Stomach (tissue), 8 donors: ENCODE measurements at regions not wholly inside any gene's neighbourhood (a gene's known extent, or its start where the extent isn't known, plus 50 kb on each side); places are given as distances from the start of the nearest gene placed in this dataset.

Experiments used
- DNase-seq, 2 donors: peaks; one replicate each; pipeline versions ENCODE4 v3.0.0 to v3.0.0-alpha.2; 2013 to 2019
- H3K27ac ChIP-seq, 5 donors: fragments of 200-600 bp in 4 of 5; sonication (generic) in 4 of 5; one replicate each; pipeline ENCODE4 v1.5.1; 2013 to 2019; ENCODE audit warnings: mild to moderate bottlenecking in 1 of 5, moderate library complexity in 1 of 5
- H3K27me3 ChIP-seq, 3 donors: fragments of 200-600 bp; sonication (generic); one replicate each; pipeline ENCODE4 v1.5.1; 2017 to 2019; ENCODE audit warnings: mixed run types in 1 of 3
- H3K36me3 ChIP-seq, 4 donors: fragments of 200-600 bp; sonication (generic); 1 replicate in 3 of 4; 2 replicates in 1 of 4; pipeline ENCODE4 v1.5.1; 2016 to 2019
- H3K4me1 ChIP-seq, 4 donors: fragments of 200-600 bp; sonication (generic); one replicate each; pipeline ENCODE4 v1.5.1; 2016 to 2019
- H3K4me3 ChIP-seq, 4 donors: fragments of 200-600 bp; sonication (generic) in 3 of 4; one replicate each; pipeline ENCODE4 v1.5.1; 2016 to 2019; ENCODE audit warnings: mild to moderate bottlenecking in 1 of 4
- H3K9me3 ChIP-seq, 4 donors: fragments of 200-600 bp; sonication (generic); one replicate each; pipeline ENCODE4 v1.5.1; 2016 to 2019
- CTCF ChIP-seq, 7 experiments: fragments of 450-650 bp in 4 of 7; fragments of 200-600 bp in 3 of 7; sonication (generic) in 3 of 7; IDR thresholded peaks; one replicate each; pipeline ENCODE4 v1.5.1; 2016 to 2019; ENCODE audit warnings: antibody characterized with exemption in 7 of 7, control low read depth in 2 of 7, mild to moderate bottlenecking in 1 of 7
- EP300 ChIP-seq: sonication (generic); formaldehyde crosslinking; IDR thresholded peaks from one replicate; pipeline ENCODE4 v1.6.1; 2017; ENCODE audit warnings: antibody characterized with exemption
- POLR2A ChIP-seq, 4 donors: fragments of 450-650 bp; IDR thresholded peaks; one replicate each; pipeline ENCODE4 v1.6.1; 2016; ENCODE audit warnings: antibody characterized with exemption in 4 of 4, control low read depth in 2 of 4, mild to moderate bottlenecking in 1 of 4, moderate library complexity in 1 of 4
- POLR2AphosphoS5 ChIP-seq, 3 donors: sonication (generic); formaldehyde crosslinking; IDR thresholded peaks; one replicate each; pipeline ENCODE4 v1.6.1; 2016; ENCODE audit warnings: antibody characterized with exemption in 3 of 3
- WGBS, 5 donors: extraction: QIAGEN DNeasy Blood & Tissue Kit in 3 of 5; methylation state at CpG; one replicate each; pipeline versions ENCODE4 v1.1.5 to v1.1.7; 2013 to 2018; 5-methylcytosine and 5-hydroxymethylcytosine counted together
- intact Hi-C: fragments of 100-400 bp; cut with DNase I; formaldehyde crosslinking; loops from one replicate; pipeline ENCODE4 v1.15.1; 2023; ENCODE audit warnings: low total_unique reads
- donor health status: healthy with polysubstance abuse.
- donor health status: Bipolar disorder and iron deficiency.
- donor health status: healthy.

GRCh38 chr3:188008582-188009213 lies 145.3 kb upstream of the LPP start:
- TF ChIP-seq CTCF (IDR thresholded peaks at IDR 0.05) (no peak), EP300 (no peak), POLR2AphosphoS5 (IDR thresholded peaks at IDR 0.05) (no peak), POLR2A (IDR thresholded peaks at IDR 0.05) (no peak)
- Histone ChIP-seq H3K4me3 (no peak overlapping the region), H3K9me3 (peaks cover 0 to 4% (median 0%) of the 10 kb centered on the region in 4 donors), H3K27ac (peak overlapping the region in 1 of 5 donors; percentile 17), H3K4me1 (peaks cover 0 to 8% (median 4%) of the 10 kb centered on the region in 4 donors), H3K27me3 (no peaks in the 10 kb centered on the region), H3K36me3 (no peaks in the 10 kb centered on the region)
- intact Hi-C loops = no loop called here
- 92 to 97% (median 95%) methylated on average over 3 of the region's 3 CpGs for WGBS, 5 donors
- no peak for DNase-seq

- no peaks in the 10 kb centered on the region for H3K27me3 ChIP-seq
- no peak overlapping the region for H3K27ac ChIP-seq
- H3K4me3 ChIP-seq = no peak overlapping the region
- no peak for TF ChIP-seq CTCF (IDR thresholded peaks at IDR 0.05)
- no peak for TF ChIP-seq POLR2AphosphoS5 (IDR thresholded peaks at IDR 0.05)
- no peak for TF ChIP-seq EP300
- no peak for TF ChIP-seq POLR2A (IDR thresholded peaks at IDR 0.05)
- peaks cover 0 to 4% (median 0%) of the 10 kb centered on the region in 4 donors for H3K9me3 ChIP-seq
- 63 to 79% (median 68%) methylated on average over 8 of the region's 8 CpGs for WGBS, 5 donors
- intact Hi-C loops = no loop called here
- no peak for DNase-seq
- no peaks in the 10 kb centered on the region for H3K36me3 ChIP-seq
- no peaks in the 10 kb centered on the region for H3K4me1 ChIP-seq
These were observed 143.5 kb upstream of the LPP start for GRCh38 chr3:188010478-188010877.

GRCh38 chr3:188019727-188020126 lies 134.2 kb upstream of the LPP start:
- no peaks in the 10 kb centered on the region for H3K36me3 ChIP-seq
- no peak overlapping the region for H3K4me3 ChIP-seq
- intact Hi-C loops = no loop called here
- TF ChIP-seq EP300 (no peak), CTCF (IDR thresholded peaks at IDR 0.05) (no peak)
- no peak for DNase-seq
- no peak overlapping the region for H3K27ac ChIP-seq
- no peaks in the 10 kb centered on the region for H3K9me3 ChIP-seq
- H3K4me1 ChIP-seq = peaks cover 0 to 6% (median 0%) of the 10 kb centered on the region in 4 donors
- 80 to 88% (median 84%) methylated on average over 4 of the region's 4 CpGs for WGBS, 5 donors
- no peaks in the 10 kb centered on the region for H3K27me3 ChIP-seq

- H3K9me3 ChIP-seq = no peaks in the 10 kb centered on the region
- 83 to 96% (median 91%) methylated on average over 3 of the region's 3 CpGs for WGBS, 5 donors
- intact Hi-C loops = no loop called here
- H3K36me3 ChIP-seq = no peaks in the 10 kb centered on the region
- peaks cover 0 to 6% (median 0%) of the 10 kb centered on the region in 4 donors for H3K4me1 ChIP-seq
- TF ChIP-seq POLR2A (IDR thresholded peaks at IDR 0.05) (no peak), EP300 (no peak), CTCF (IDR thresholded peaks at IDR 0.05) (no peak), POLR2AphosphoS5 (IDR thresholded peaks at IDR 0.05) (no peak)
- H3K27me3 ChIP-seq = no peaks in the 10 kb centered on the region
- no peak overlapping the region for H3K27ac ChIP-seq
- H3K4me3 ChIP-seq = no peak overlapping the region
- no peak for DNase-seq
These were observed 132.9 kb upstream of the LPP start for GRCh38 chr3:188021041-188021440.
